A549 (cell line): ENCODE measurements at regions not wholly inside any gene's neighbourhood (a gene's known extent, or its start where the extent isn't known, plus 50 kb on each side); places are given as distances from the start of the nearest gene placed in this dataset.
"Not testable (repeated sequence)": the region's sequence is repeated elsewhere in the genome, so short reads cannot be mapped to it uniquely, and the experiment has no call there.

Source experiments
- ATAC-seq, 2 experiments: fragments of 200-7000 bp in 1 of 2; fragments of >200 bp in 1 of 2; cut with Nextera tagmentation in 1 of 2; cut with Tn5 transposase in 1 of 2; 3 replicates each; pipeline versions ENCODE4 v1.8.0 to v1.9.1; 2018 to 2020; ENCODE audit warnings: mild to moderate bottlenecking in 1 of 2, moderate library complexity in 1 of 2
- CTCF ChIA-PET: fragments of 300-600 bp; sonication (Branson Sonifier 250); formaldehyde crosslinking; extraction: SDS; loops from one replicate; lab custom pipeline; 2021; ENCODE audit warnings: antibody characterized with exemption, inconsistent platforms; lab: Yijun Ruan, JAX
- POLR2A ChIA-PET: fragments of 350-600 bp; formaldehyde crosslinking; extraction: SDS; loops from one replicate; lab custom pipeline; 2021; ENCODE audit warnings: antibody characterized with exemption, inconsistent platforms; lab: Yijun Ruan, JAX
- DNase-seq, 2 experiments: peaks; one replicate each; pipeline versions ENCODE4 v3.0.0 to v3.0.0-alpha.2; 2011 to 2016; ENCODE audit warnings: low read depth in 1 of 2, low spot score in 1 of 2
- FAIRE-seq: peaks from 2 replicates; lab custom pipeline; 2011; peaks lifted over from hg19 to GRCh38; lab: Jason Lieb, UNC
- H3K27ac ChIP-seq, 2 experiments: fragments of >200 bp; sonication (Bioruptor Twin); formaldehyde crosslinking; 3 replicates each; pipeline ENCODE4 v1.5.1; 2016 to 2017
- H3K4me1 ChIP-seq: fragments of >200 bp; sonication (Bioruptor Twin); formaldehyde crosslinking; 3 replicates; pipeline ENCODE4 v1.6.1; 2016
- H3K4me2 ChIP-seq: fragments of >200 bp; sonication (Bioruptor Twin); formaldehyde crosslinking; 3 replicates; pipeline ENCODE4 v1.6.1; 2016
- H3K4me3 ChIP-seq: fragments of >200 bp; sonication (Bioruptor Twin); formaldehyde crosslinking; 3 replicates; pipeline ENCODE4 v1.5.1; 2016
- H3K9me3 ChIP-seq: fragments of >200 bp; sonication (Bioruptor Twin); formaldehyde crosslinking; 3 replicates; pipeline ENCODE4 v1.6.1; 2016
- ATOH8 ChIP-seq: fragments of 250-450 bp; sonication (Bioruptor Pico); IDR thresholded peaks from 2 replicates; pipeline ENCODE4 v1.5.0; 2020; ENCODE audit warnings: low read depth, mild to moderate bottlenecking, moderate library complexity
- BHLHE40 ChIP-seq: IDR thresholded peaks from 2 replicates; pipeline ENCODE4 v1.6.1; 2012; ENCODE audit warnings: low read depth, low read length, inconsistent platforms
- CBX8 ChIP-seq: fragments of 200-600 bp; sonication (generic); IDR thresholded peaks from 2 replicates; pipeline ENCODE4 v1.6.1; 2016
- CEBPB ChIP-seq, 2 experiments: fragments of >200 bp in 1 of 2; sonication (Bioruptor Twin) in 1 of 2; formaldehyde crosslinking in 1 of 2; IDR thresholded peaks; 2 replicates each; pipeline ENCODE4 v1.6.1; 2012 to 2016
- CHD2 ChIP-seq: fragments of 150-350 bp; IDR thresholded peaks from 2 replicates; pipeline ENCODE4 v1.6.1; 2014; ENCODE audit warnings: low read length; ENCODE audit not compliant: partially characterized antibody
- E2F6 ChIP-seq: IDR thresholded peaks from 2 replicates; pipeline ENCODE4 v1.6.1; 2012; ENCODE audit warnings: low read depth, borderline replicate concordance
- FOSL2 ChIP-seq, 2 experiments: fragments of 450-650 bp in 1 of 2; fragments of >200 bp in 1 of 2; sonication (Bioruptor Twin) in 1 of 2; formaldehyde crosslinking; IDR thresholded peaks; 2 replicates each; pipeline versions ENCODE4 v1.5.0 to v1.6.1; 2016 to 2020; ENCODE audit warnings: mild to moderate bottlenecking in 1 of 2, moderate library complexity in 1 of 2
- GATA3 ChIP-seq: IDR thresholded peaks from 2 replicates; pipeline ENCODE4 v1.6.1; 2012; ENCODE audit warnings: borderline replicate concordance
- HOXB5 ChIP-seq: fragments of 250-450 bp; sonication (Bioruptor Pico); IDR thresholded peaks from 2 replicates; pipeline ENCODE4 v1.5.0; 2020; ENCODE audit warnings: mild to moderate bottlenecking, moderate library complexity
- JUN ChIP-seq, 2 experiments: fragments of >200 bp; sonication (Bioruptor Twin); formaldehyde crosslinking; IDR thresholded peaks; 2 replicates in 1 of 2; 3 replicates in 1 of 2; pipeline ENCODE4 v1.6.1; 2016 to 2017
- JUNB ChIP-seq: fragments of >200 bp; sonication (Bioruptor Twin); formaldehyde crosslinking; IDR thresholded peaks from 2 replicates; pipeline ENCODE4 v1.6.1; 2016
- KDM5A ChIP-seq: fragments of 200-600 bp; sonication (generic); IDR thresholded peaks from 2 replicates; pipeline ENCODE4 v1.6.1; 2016; ENCODE audit warnings: antibody characterized with exemption, mild to moderate bottlenecking
- MAFK ChIP-seq: fragments of 450-650 bp; IDR thresholded peaks from 2 replicates; pipeline ENCODE4 v1.6.1; 2014; ENCODE audit not compliant: partially characterized antibody
- MAX ChIP-seq: IDR thresholded peaks from 2 replicates; pipeline ENCODE4 v1.6.1; 2012
- MAZ ChIP-seq: fragments of 150-350 bp; IDR thresholded peaks from 2 replicates; pipeline ENCODE4 v1.6.1; 2014; ENCODE audit warnings: antibody characterized with exemption, low read depth, low read length, borderline replicate concordance
- NFE2L2 ChIP-seq: fragments of 150-350 bp; conservative IDR thresholded peaks from 2 replicates; pipeline ENCODE4 v1.6.1; 2014; ENCODE audit warnings: low read length
- NR3C1 ChIP-seq: fragments of >200 bp; sonication (Bioruptor Twin); formaldehyde crosslinking; IDR thresholded peaks from 3 replicates; pipeline ENCODE4 v1.6.1; 2017
- POLR2A ChIP-seq: IDR thresholded peaks from 2 replicates; pipeline ENCODE4 v1.6.1; 2012; ENCODE audit warnings: mild to moderate bottlenecking, low read length
- RAD21 ChIP-seq, 2 experiments: fragments of >200 bp in 1 of 2; sonication (Bioruptor Twin) in 1 of 2; formaldehyde crosslinking in 1 of 2; IDR thresholded peaks in 1 of 2; conservative IDR thresholded peaks in 1 of 2; 2 replicates in 1 of 2; 3 replicates in 1 of 2; pipeline ENCODE4 v1.6.1; 2012 to 2018; ENCODE audit warnings: inconsistent platforms in 1 of 2
- RARB ChIP-seq: fragments of 250-450 bp; sonication (Bioruptor Pico); IDR thresholded peaks from 2 replicates; pipeline ENCODE4 v1.8.0; 2021; ENCODE audit warnings: mild to moderate bottlenecking, moderate library complexity
- RCOR1 ChIP-seq: fragments of 150-350 bp; IDR thresholded peaks from 2 replicates; pipeline ENCODE4 v1.6.1; 2014; ENCODE audit warnings: antibody characterized with exemption, low read length, low read depth
- ZC3H11A ChIP-seq: fragments of 450-650 bp; IDR thresholded peaks from 2 replicates; pipeline ENCODE4 v1.6.1; 2014; ENCODE audit warnings: antibody characterized with exemption, mild to moderate bottlenecking
- ZFP36 ChIP-seq: fragments of 450-650 bp; IDR thresholded peaks from 2 replicates; pipeline ENCODE4 v1.6.1; 2014; ENCODE audit warnings: borderline replicate concordance; ENCODE audit not compliant: partially characterized antibody
- WGBS: methylation state at CpG from one replicate; pipeline ENCODE4 v1.1.6; 2017; ENCODE audit errors: missing lambda C conversion rate; 5-methylcytosine and 5-hydroxymethylcytosine counted together
- TF ChIP-seq, protein P1 (sequence below): fragments of >200 bp; sonication (Bioruptor Twin); formaldehyde crosslinking; IDR thresholded peaks from 2 replicates; pipeline ENCODE4 v1.6.1; 2016
- TF ChIP-seq, protein P2 (sequence below): fragments of 200-600 bp; sonication (generic); IDR thresholded peaks from 2 replicates; pipeline ENCODE4 v1.6.1; 2016; ENCODE audit warnings: antibody characterized with exemption, mild to moderate bottlenecking, moderate library complexity
- TF ChIP-seq, protein P3 (sequence below): fragments of >200 bp; sonication (Bioruptor Twin); formaldehyde crosslinking; IDR thresholded peaks from 3 replicates; pipeline ENCODE4 v1.5.1; 2016
- TF ChIP-seq, protein P4 (sequence below): fragments of 450-650 bp; IDR thresholded peaks from 2 replicates; pipeline ENCODE4 v1.6.1; 2014; ENCODE audit warnings: antibody characterized with exemption

GRCh38 chr9:32166316-32166715 lies 218.1 kb upstream of the ACO1 start:
- H3K4me3 ChIP-seq, H3K4me1 ChIP-seq, H3K27ac ChIP-seq, H3K9me3 ChIP-seq, DNase-seq, POLR2A ChIA-PET, ATAC-seq, FAIRE-seq, H3K4me2 ChIP-seq, CTCF ChIA-PET: not testable (repeated sequence)
- 26% methylated on average over 8 of the region's 8 CpGs for WGBS

GRCh38 chr9:32171339-32171738 lies 213.1 kb upstream of the ACO1 start:
- Histone ChIP-seq H3K4me2 (no peak overlapping the region), H3K4me1 (no peaks in the 10 kb centered on the region), H3K4me3 (no peak overlapping the region), H3K27ac (no peak overlapping the region), H3K9me3 (no peaks in the 10 kb centered on the region)
- CTCF ChIA-PET, result no interaction called here
- POLR2A ChIA-PET, result no interaction called here
- no peak for FAIRE-seq
- WGBS, result 3% methylated on average over 3 of the region's 3 CpGs
- ATAC-seq, result no peak
- no peak for TF ChIP-seq JUN (IDR thresholded peaks at IDR 0.05)
- TF ChIP-seq NFE2L2, result no peak
- no peak for TF ChIP-seq ZC3H11A
- no peak for TF ChIP-seq RCOR1
- no peak for TF ChIP-seq JUNB
- no peak for TF ChIP-seq MAZ
- no peak for TF ChIP-seq KDM5A
- TF ChIP-seq MAX, result no peak
- TF ChIP-seq FOSL2 (IDR thresholded peaks at IDR 0.05), result no peak
- no peak for TF ChIP-seq FOSL2 (CRISPR knock-in tag; IDR thresholded peaks at IDR 0.05)
- TF ChIP-seq NR3C1, result no peak
- no peak for DNase-seq

GRCh38 chr9:32172256-32172655 lies 212.2 kb upstream of the ACO1 start:
- no peak overlapping the region for H3K27ac ChIP-seq
- ChIA-PET CTCF (interaction anchor here (0.6 kb wide), 2 partner anchors 33 to 36 kb away, joined by 3 read pairs; no protein-coding TSS in a partner anchor), POLR2A (no interaction called here)
- H3K4me1 ChIP-seq, result no peaks in the 10 kb centered on the region
- no peak overlapping the region for H3K4me2 ChIP-seq
- H3K9me3 ChIP-seq, result no peaks in the 10 kb centered on the region
- no peak for DNase-seq
- no peak for ATAC-seq
- H3K4me3 ChIP-seq, result no peak overlapping the region
- TF ChIP-seq, protein P1, sequence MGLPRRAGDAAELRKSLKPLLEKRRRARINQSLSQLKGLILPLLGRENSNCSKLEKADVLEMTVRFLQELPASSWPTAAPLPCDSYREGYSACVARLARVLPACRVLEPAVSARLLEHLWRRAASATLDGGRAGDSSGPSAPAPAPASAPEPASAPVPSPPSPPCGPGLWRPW, result no peak
- TF ChIP-seq ZFP36 (no peak), MAFK (no peak), RAD21 (conservative IDR thresholded peaks at IDR 0.05 in 1 of 2, IDR thresholded peaks at IDR 0.05 in 1 of 2) (no peak), GATA3 (no peak), RCOR1 (no peak), JUNB (no peak), BHLHE40 (no peak), NR3C1 (no peak), E2F6 (no peak), CHD2 (no peak), HOXB5 (CRISPR knock-in tag) (no peak), CBX8 (no peak), CEBPB (IDR thresholded peaks at IDR 0.05) (no peak), POLR2A (no peak), ATOH8 (CRISPR knock-in tag) (no peak), RARB (CRISPR knock-in tag) (no peak)
- TF ChIP-seq, protein P2, sequence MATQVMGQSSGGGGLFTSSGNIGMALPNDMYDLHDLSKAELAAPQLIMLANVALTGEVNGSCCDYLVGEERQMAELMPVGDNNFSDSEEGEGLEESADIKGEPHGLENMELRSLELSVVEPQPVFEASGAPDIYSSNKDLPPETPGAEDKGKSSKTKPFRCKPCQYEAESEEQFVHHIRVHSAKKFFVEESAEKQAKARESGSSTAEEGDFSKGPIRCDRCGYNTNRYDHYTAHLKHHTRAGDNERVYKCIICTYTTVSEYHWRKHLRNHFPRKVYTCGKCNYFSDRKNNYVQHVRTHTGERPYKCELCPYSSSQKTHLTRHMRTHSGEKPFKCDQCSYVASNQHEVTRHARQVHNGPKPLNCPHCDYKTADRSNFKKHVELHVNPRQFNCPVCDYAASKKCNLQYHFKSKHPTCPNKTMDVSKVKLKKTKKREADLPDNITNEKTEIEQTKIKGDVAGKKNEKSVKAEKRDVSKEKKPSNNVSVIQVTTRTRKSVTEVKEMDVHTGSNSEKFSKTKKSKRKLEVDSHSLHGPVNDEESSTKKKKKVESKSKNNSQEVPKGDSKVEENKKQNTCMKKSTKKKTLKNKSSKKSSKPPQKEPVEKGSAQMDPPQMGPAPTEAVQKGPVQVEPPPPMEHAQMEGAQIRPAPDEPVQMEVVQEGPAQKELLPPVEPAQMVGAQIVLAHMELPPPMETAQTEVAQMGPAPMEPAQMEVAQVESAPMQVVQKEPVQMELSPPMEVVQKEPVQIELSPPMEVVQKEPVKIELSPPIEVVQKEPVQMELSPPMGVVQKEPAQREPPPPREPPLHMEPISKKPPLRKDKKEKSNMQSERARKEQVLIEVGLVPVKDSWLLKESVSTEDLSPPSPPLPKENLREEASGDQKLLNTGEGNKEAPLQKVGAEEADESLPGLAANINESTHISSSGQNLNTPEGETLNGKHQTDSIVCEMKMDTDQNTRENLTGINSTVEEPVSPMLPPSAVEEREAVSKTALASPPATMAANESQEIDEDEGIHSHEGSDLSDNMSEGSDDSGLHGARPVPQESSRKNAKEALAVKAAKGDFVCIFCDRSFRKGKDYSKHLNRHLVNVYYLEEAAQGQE, result no peak
- TF ChIP-seq, protein P3, sequence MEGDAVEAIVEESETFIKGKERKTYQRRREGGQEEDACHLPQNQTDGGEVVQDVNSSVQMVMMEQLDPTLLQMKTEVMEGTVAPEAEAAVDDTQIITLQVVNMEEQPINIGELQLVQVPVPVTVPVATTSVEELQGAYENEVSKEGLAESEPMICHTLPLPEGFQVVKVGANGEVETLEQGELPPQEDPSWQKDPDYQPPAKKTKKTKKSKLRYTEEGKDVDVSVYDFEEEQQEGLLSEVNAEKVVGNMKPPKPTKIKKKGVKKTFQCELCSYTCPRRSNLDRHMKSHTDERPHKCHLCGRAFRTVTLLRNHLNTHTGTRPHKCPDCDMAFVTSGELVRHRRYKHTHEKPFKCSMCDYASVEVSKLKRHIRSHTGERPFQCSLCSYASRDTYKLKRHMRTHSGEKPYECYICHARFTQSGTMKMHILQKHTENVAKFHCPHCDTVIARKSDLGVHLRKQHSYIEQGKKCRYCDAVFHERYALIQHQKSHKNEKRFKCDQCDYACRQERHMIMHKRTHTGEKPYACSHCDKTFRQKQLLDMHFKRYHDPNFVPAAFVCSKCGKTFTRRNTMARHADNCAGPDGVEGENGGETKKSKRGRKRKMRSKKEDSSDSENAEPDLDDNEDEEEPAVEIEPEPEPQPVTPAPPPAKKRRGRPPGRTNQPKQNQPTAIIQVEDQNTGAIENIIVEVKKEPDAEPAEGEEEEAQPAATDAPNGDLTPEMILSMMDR, result no peak
- TF ChIP-seq, protein P4, sequence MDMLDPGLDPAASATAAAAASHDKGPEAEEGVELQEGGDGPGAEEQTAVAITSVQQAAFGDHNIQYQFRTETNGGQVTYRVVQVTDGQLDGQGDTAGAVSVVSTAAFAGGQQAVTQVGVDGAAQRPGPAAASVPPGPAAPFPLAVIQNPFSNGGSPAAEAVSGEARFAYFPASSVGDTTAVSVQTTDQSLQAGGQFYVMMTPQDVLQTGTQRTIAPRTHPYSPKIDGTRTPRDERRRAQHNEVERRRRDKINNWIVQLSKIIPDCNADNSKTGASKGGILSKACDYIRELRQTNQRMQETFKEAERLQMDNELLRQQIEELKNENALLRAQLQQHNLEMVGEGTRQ, result no peak
- FAIRE-seq, result no peak
